ENCODE measurements at regions not wholly inside any gene's neighbourhood (a gene's known extent, or its start where the extent isn't known, plus 50 kb on each side); places are given as distances from the start of the nearest gene placed in this dataset.

DNA sequence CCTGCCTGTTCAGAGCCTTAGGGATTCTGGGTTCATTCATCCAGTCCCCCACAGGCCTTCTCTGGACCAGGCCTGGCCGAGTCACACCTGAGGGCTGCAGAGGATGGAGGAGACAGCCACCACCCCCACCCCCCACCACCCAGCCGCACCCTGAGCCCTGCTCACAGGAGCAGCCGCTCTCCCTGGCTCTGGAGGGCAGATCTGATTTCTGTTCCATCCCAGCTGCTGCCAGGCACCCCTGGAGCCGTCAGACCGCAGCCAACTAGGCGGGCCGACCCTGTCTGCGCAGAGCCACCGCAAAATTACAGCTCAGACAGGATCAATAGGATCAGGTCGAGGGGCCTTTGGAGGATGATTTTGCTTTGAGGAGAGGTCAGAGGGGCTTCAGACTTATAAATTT, 154.6 kb upstream of the MYL2 start:
- no peak for TF ChIP-seq CTCF (IDR thresholded peaks at IDR 0.05; ENCODE audit: insufficient read depth, low read depth, low read length)
- no peak for TF ChIP-seq EZH2 (IDR thresholded peaks at IDR 0.05; ENCODE audit: insufficient read depth, low read length)
